Stimulated activated CD4-positive, alpha-beta T cell treated with anti-CD3 and anti-CD28 coated beads, Interleukin-2, amount 100 ng/mL, for 48 hours (primary cell): ENCODE measurements at regions not wholly inside any gene's neighbourhood (a gene's known extent, or its start where the extent isn't known, plus 50 kb on each side); places are given as distances from the start of the nearest gene placed in this dataset.
"Not testable (repeated sequence)": the region's sequence is repeated elsewhere in the genome, so short reads cannot be mapped to it uniquely, and the experiment has no call there.

Experiments
- DNase-seq, 2 donors: peaks; one replicate each; pipeline ENCODE4 v3.0.0-alpha.2; 2020

DNA sequence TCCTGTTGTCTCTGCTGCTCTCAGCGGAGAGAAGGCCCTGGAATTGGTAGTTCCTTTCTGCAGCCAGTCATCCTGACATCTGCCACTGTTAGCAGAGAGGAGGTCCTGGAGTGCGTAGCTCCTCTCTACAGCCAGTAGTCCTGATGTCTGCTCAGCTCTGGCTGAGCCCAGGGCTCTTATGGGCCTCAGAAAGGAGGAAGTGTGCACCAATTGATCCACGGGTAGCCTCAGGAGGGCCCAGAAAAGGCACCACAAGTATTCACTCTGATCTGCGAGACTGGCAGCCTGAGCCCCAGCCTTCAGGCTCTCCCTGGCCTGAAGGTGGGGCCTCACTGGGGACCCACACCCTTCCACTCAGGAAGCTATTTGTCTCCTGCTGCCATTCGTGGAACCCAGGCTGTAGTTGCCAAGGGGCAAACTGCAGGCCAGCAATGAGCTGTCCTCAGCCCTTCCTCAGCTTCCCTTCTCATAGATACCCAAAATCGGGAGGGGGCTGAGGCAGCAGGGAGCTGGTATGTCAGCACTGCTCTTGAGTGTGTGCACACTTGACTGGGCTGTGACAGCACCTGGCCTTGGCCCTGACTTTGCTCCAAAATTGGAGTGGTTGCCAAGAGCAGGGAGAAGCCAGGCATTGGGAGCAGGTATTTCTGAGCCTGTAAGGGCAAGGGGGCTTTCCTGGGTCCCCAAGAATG is 1049.5 kb upstream of the ACO1 start:
- DNase-seq: no peak

DNA sequence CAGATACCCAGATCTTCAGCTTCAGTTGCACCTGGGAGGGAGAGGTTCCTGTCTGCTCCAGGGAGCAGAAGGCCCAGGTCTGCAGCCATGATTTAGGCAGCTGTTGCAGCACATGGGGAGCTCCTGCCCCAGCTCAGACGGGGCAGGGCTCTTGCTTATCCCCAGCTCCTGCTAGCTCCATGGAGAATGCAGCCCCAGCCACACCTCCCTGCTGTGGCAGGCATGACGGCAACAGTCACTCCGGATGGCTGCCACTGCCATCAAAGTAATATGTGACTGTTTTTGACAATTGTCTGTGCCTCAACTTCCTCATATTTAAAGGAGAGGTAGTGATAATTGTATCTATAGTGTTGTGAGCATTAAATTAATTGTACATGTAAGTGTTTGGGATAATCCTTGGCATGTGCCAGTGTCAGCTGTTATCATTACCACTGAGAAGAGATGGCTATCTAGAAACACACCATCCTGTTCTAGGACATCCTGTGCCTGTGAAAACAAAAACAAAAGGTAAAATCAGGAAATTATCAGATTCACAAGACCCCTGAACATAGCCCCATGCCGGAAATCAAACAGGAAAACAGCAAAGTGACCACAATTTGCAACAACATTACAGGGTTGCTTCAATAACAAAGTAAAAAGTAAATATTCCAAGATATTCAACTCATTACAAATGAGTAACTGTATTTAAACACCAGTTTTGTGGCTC is 1048.8 kb upstream of the ACO1 start:
- DNase-seq: no peak

DNA sequence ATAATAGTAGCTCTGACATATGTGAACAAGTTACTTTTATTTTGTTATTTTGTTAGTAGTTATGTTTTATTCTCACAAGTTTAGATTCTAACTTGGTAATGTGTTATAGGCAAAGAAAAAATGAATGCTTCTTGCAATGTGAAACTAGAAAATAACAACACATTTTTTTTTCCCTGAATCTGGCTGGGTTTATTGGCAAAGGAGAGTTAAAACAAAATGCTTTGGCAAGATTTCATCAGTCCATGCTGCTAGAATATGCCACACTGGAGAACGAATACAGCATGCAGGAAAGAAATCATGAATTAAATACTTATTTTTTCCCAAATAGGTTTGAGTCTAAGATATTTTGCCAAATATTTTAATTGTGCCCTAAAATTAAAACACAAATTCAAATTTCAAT is 1048.1 kb upstream of the ACO1 start:
- DNase-seq: no peak

DNA sequence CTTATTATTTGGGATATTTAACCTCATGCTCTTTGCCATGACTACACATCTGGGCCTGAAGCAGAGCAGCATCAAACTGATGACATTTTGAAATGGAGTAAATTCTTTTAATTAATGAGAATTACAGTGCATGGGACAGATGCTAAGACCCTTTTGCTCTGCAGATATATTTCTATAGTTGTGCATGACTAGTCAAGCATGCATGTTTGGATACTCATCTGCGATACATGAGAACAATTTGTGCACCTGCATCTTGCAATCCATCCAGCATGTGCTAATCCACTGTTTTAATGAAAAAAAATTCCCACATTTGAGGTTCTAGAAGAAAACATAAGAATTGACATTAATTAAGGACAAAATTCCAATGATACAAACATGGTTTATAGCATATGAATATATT is 1047.6 kb upstream of the ACO1 start:
- no peak for DNase-seq

DNA sequence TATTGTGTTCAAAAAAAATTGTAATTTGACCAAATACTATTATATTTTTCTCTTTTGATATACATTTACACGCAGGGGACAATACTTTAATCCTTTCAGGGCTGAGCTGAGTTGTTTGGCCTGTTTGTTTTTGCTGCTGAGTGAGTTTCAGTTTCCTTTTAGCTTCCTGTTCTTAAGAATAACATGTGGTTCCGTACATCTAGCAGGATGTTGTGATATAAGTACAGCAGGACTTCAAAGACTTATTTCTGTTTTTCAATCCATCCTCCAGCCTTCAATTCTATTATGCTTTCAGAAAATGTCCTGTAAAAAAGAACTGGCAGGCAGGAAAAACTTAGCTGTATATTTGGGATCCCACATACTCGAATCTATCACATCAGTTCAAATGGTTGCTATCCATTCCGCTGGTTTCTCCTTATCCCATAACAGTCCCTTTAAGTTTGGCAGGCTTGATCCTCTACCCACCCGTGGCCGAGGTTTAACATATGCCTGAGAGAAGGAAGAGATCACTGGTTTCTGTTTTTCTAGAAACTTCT is 1037.3 kb upstream of the ACO1 start:
- DNase-seq: no peak

DNA sequence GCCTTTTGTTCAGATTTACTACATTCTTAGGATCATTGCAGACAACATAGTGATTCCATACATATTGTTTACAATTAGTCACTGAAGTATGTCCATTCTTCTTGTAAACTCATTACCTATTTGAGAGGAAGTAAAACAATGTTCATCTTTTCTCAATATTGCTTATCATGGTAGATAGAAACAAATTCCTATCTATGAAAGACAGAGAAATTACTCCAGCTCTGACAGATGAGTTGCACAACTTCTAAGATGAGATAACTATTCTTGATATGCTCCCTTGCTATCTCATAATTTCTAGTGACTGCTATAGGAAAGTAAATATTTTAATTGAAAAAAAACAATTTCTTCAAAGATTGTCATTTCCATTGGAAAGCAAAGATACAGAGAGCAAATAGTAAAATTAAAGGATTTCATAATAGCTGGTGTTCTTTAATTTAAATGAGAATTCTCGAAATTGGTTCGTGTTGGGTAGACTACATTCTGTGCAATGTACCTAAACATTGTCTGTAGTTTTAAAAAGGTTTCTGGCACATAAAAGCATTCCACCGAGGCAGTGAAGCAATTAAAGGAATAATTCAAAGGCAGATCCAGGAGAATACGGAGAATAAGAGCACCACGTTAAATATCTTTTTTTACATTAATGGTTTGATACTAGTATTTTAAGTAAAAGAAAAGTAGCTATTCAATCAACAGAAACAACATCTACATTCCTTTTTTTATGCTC is 1029.1 kb upstream of the ACO1 start:
- DNase-seq: no peak

DNA sequence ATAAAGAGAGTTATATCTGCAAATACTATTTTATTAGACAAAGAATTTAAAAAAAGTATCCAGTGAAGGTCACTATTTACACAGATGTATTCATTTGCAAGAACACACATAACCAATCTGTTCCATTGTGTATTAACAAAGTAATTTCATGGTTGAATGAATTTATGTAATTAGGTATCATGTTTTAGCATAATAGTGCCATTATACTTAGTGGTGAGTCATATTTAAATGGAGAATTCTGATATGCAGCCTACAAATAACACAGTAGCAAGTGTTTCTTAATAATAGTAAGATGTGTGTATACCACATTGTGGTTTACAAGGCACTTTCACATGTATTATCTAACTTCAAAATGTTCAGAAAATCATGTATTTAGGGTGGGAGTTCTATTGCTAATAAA is 1028.5 kb upstream of the ACO1 start:
- DNase-seq: no peak

DNA sequence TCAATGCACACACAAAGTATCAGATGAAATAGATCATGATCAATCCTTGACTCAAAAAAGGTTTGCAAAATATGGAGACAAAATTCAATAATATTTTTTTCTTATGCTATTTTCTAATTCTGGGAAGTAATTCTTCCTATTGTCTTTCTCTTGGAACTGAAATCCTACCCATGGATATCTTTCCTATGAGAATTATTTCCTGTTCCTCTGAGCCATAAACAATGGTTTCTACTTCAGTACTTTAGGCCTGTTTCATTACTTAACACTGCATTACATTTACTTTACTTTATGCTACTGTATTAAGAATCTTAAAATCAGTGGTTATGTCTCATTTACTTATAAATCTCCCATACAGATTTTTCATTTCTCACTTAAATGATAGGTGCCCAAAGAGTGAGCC is 1025.4 kb upstream of the ACO1 start:
- no peak for DNase-seq

DNA sequence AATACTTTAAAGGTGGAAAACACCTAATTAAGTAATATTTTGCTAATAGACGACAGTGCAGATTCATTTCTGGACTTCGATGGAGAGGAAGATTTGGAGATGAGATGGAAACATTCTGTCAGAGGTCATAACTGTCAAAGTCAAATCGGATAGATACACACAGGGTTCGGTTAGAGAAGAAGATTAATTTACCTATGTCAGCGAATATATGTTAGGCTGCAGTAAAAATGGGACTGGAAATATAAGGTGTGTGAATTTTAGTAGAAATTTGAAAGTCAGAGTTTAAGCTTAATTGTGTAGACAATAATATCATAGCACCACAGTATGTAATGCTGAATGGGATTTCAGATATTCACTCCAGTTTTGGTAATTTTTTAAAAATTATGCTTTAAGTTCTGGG is 1020.3 kb upstream of the ACO1 start:
- no peak for DNase-seq

DNA sequence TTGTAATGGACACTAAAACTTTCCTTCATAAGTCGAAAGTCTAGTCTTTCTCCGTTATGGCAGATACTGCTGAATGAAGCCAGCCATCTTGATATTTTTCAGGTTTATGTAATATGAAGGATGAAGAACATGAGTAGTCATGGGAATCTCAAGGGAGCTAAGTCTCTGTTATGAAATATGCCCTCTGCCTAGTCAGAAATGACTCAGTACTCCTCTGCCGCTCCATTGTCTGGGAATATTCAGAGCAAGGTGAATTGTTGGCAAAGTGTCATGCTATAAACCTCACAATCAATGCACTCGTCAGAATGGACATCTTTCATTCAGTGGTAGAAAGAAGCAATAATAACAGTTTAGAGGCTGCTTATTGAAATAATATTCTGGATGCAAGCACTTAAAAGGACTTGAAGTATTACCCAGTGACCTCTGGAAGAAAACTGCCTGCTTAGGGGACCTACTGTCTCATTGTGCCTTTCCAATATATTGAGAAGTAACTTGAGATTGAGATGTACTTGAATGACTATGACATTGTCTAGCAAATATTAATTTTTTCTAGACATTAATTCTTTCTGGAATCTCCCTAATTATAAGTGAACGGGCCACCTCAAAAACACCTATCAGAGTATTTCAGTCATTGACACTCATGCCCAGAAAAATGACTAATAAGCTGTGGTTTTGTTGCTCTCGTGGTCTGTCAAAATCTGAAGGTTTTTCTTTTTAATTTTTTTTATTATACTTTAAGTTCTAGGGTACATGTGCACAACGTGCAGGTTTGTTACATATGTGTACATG is 1011.5 kb upstream of the ACO1 start:
- DNase-seq: no peak

DNA sequence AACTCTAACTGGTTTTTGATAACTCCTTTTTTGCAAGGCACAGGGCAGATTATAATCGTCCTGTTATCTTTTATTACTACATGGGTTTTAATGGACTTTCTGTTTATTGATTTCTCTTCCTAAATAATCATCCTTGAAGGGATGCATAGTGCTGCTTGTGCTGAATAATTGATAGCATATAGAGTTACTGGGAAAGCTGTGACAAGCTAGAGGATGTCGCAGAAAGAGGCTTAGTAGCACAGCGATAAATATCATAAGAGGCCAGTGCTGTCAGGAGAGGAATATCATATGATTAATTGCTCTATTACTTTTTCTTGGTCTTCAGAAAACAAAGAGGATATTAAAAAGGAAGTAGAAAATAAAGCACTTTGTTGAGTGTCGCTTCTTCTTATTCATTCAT is 1007.1 kb upstream of the ACO1 start:
- DNase-seq: no peak

DNA sequence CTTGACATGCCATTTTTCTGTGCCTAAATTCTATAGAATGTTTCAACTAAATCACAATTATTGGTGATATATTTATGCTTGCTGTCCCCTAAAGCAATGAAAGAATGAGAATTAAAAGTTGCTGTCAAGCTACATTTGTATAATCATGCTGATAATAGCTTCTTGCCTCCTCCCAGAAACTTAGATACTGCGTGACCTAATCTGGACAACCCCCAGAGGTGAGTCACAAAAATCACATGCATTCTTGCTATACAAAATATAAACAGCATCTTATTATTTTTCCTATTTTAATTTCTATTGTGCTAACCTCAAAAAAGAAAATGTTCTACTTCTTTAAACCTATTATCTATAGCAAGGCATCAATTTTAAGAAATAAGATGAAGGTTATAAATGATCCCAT is 995.8 kb upstream of the ACO1 start:
- no peak for DNase-seq

DNA sequence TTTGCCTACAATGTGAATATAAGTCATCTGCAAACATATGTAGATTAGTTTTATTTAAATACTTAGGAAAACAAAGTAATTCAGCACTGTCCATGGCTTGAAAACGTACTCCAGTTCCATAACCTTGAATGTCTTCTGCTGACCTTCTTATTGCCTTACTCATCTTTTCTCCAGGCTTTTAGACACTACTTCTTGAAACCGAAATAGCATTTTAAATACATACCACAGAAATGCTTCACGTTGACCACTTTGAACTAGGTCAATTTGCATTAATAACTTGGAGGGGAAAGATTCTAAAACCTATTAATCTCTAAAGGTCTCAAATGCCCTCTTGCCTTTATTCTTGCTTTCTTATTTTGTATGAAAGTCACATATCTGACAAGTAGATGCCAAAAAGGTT is 995.4 kb upstream of the ACO1 start:
- no peak for DNase-seq

DNA sequence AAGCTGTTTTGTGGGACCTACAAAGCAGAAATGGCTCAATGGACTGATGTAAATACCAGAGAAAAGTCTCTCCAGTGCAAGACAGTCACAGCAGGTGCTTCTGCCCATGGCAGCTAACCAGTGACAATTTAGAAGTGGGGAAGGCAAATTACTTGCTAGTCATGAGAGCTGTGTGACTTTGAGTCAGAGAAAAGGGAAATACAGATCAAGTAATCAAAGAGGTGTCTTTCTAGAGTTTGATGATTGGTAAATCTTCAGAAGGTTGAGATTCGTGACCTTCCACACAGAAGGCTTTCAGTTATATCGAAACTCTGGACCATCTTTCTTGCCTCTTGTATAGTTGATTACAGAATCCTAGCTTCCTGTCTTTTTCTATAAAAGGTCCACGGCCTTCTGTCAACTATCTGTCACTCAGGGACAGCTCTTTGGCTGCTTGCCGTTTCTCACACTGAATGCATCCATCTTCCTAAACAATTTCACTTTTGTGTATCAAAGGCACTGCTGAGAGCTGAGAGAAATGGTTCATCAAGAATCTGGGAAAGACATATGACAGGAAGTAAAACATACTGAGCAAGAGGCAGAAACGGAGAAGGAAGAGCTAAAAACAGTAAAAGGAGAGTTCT is 993.9 kb upstream of the ACO1 start:
- DNase-seq: no peak

DNA sequence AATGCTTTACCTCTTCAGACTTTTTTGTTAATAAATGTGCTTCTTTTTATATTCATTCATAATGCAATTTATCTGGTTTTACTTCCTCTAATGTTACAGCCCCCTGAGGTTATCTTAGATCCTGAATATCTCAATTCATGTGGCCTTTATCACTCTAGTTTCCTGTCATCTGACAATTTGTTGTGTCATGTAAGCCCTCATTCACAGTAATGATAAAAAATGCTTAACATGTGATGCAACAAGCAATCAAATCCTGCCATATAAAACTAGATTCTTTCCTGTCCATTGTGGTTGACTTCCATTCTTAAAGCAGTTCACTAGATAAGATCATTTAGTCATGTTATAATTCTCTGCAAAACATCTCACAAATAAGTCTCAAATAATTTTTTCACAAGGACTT is 991.2 kb upstream of the ACO1 start:
- DNase-seq: no peak

DNA sequence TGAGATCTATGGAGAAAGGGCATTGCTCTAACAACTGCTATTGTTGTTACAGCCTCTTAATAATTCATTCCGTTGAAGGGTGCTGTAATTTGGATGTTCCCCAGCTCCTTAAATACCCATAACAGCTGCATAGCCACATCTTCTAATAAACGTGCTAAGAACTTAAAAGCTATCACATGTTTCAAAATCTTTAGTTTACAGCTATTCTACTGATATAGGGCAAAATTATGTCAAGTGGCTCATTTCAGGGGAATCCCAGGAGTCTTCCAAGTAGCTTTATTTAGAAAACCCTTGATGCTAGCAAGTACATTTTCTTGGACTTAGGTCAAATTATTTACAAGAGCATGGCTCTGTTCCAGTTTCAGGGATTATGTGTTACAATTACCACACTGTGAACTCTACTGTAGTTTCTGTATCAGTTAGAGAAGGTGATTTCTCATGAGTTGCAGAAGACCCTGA is 990.4 kb upstream of the ACO1 start:
- DNase-seq: no peak

DNA sequence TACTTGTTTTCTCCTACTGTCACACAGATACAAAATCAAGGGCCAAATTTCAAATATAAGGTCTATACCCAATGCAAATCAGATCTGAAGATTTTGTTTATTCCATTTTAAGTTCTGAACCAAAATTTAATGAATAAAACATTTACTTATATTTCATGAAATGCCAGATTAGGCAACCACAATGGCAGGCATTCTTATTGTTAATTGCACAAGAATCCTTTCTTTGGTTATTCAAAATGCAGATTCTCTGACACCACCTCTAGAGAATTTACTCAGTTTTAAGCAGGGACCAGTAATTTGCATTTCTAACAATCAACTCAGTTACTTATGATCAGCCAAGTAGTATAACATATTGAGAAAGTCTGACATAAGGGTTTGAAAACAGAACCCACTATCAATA is 972.4 kb upstream of the ACO1 start:
- no peak for DNase-seq

DNA sequence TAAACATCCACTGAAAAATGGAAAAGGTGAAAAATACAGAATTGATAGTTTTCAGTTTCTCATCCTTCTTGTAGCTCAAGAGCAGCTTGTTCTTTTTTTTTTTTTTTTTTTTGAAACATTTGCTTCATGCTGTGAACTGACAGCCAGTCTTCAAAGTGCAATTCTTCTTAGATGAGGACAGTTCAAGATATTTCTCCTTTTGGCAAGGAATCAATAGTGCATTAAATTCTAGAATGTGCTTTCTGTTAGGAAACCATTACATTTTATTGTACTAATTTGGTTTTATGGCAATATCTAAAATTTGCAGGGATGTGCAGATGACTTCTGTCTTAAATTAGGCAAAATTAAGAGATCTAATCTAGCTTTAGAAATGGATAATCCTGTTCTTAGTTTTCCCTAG is 969.3 kb upstream of the ACO1 start:
- no peak for DNase-seq

DNA sequence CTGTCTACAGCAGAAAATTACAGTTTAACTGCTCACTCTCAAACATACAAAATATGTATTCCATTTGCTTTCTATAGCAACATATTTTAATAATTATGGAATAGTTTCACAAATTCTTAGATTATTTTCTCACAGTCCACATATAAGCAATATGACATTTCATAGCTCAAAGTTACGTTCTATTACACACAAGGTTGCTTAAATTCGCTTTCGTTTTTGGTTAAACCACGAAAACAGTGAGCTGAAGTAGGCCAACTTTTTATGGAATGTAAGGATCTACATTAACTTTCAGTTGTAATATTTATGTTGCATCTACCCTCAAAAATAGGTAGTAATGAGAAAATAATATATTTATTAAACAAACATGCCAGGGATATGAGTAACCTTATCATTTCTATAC is 966.0 kb upstream of the ACO1 start:
- no peak for DNase-seq

DNA sequence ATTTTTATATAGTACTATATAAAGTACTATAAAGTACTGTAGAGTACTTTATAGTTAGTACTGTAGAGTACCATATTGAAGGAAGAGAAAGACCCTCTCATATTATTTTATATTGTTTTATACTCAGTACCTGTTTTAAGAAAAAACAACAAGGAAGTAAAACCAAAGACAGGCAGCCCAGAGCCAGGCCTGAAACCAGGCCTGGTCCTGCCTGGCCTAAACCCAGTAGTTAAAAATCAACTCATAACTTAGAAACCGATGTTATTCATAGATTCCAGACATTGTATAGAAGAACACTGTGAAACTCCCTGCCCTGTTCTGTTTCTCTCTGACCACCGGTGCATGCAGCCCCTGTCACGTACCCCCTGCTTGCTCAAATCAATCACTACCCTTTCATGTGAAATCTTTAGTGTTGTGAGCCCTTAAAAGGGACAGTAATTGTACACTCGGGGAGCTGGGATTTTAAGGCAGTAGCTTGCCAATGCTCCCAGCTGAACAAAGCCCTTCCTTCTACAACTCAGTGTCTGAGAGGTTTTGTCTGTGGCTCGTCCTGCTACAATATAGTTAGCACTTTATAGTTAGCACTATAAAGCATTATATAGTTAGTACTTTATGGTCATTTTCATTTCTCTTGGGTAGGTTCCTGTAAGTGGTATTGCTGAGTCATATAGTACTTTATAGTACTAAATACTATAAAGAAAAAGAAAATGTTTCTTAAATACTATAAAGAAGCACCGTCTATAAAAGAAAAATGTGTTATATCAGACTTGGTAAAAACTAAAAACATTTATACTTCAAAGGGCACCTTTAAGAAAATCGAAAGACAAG is 940.6 kb upstream of the ACO1 start:
- DNase-seq: not testable (repeated sequence)

DNA sequence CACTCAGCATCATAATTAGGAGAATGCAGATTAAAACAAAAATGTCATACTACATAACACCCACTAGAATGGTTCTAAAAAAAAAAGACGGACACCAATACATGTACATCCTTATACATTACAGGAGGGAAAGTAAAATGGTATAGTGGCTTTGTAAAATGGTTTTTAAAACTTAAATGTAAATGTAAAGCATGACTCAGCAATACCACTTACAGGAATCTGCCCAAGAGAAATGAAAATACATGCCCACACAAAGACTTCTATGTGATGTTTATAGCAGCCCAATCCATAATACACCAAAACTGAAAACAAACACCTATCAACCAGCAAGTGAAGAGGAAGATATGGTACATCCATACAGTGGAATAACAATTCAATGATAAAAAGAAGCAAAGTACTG is 939.1 kb upstream of the ACO1 start:
- no peak for DNase-seq

DNA sequence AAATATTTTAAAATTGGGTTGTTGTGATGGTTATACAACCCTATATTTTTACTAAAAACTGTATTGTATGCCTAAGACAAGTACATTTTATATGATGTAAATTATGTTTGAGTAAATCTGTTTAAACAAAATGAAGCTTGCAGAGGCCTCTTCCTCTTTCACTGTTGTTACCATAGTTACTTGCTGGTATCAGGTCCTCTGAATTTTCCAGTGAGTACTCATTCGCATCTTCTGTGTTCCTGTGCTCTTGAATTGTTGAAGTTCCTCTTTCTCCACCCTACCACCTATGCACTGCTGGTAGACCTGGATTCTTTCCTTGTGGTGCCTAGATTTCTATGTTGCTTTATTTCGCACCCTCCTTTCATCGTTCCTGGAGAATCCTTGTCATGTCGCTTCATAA is 938.5 kb upstream of the ACO1 start:
- DNase-seq: no peak
